ENCODE measurements at regions not wholly inside any gene's neighbourhood (a gene's known extent, or its start where the extent isn't known, plus 50 kb on each side); places are given as distances from the start of the nearest gene placed in this dataset.

DNA sequence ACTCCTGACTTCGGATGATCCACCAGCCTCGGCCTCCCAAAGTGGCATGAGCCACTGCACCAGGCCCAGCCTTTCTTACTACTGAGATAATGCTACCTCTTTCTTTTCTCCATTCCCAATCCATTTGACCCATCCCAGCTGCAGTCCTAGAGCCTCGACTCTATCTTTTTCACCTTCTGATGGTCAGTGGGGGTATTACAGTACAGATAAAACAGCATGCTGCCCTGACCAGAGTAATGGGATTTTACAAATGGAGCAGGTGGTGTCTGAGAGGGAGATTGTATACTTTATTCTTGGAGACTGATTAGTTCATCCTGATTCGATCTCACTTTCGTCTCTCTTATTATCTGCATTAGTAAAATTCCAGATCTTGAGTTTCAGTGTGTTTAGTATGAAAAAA is 238.6 kb upstream of the TNP1 start:
- Histone ChIP-seq H3K4me1 (ENCODE audit: control insufficient read depth in 2 of 2, insufficient read depth in 1 of 2, low read depth in 1 of 2, low read length in 2 of 2) (peaks cover 0 to 2% of the 10 kb centered on the region in 2 donors), H3K79me1 (ENCODE audit: low read depth, low read length) (no peaks in the 10 kb centered on the region), H3K14ac (ENCODE audit: low read length) (no peak overlapping the region), H4K91ac (ENCODE audit: low read depth, low read length, poor library complexity) (no peak overlapping the region), H2AFZ (ENCODE audit: low read length) (no peak overlapping the region), H3K27me3 (ENCODE audit: control insufficient read depth in 3 of 3, insufficient read depth in 3 of 3, low read depth in 1 of 3, low read length in 3 of 3) (no peaks in the 10 kb centered on the region), H3K18ac (ENCODE audit: low read length) (no peak overlapping the region), H3K36me3 (replicated peaks in 1 of 2; ENCODE audit: control insufficient read depth in 2 of 2, insufficient read depth in 2 of 2, low read length in 2 of 2) (no peaks in the 10 kb centered on the region), H2BK15ac (ENCODE audit: low read length) (no peak overlapping the region), H2BK5ac (ENCODE audit: low read length) (no peak overlapping the region), H2BK120ac (ENCODE audit: low read depth, low read length) (no peak overlapping the region), H3K27ac (replicated peaks; ENCODE audit: low read length) (no peak overlapping the region), H3K4me3 (ENCODE audit: low read length in 2 of 2) (no peak overlapping the region), H2AK5ac (ENCODE audit: low read depth, low read length) (no peak overlapping the region), H3K9ac (ENCODE audit: low read depth, low read length, poor library complexity) (no peak overlapping the region), H4K8ac (ENCODE audit: low read depth, low read length) (no peak overlapping the region), H3K9me3 (replicated peaks in 1 of 2; ENCODE audit: control insufficient read depth in 2 of 2, insufficient read depth in 1 of 2, low read depth in 1 of 2, low read length in 2 of 2) (peaks cover 0 to 2% of the 10 kb centered on the region in 2 donors), H2BK12ac (ENCODE audit: low read length) (no peak overlapping the region), H3K4ac (ENCODE audit: low read length) (no peak overlapping the region), H3K4me2 (ENCODE audit: insufficient read depth, low read length, poor library complexity, severe bottlenecking) (no peak overlapping the region), H3K23ac (ENCODE audit: low read depth, low read length, poor library complexity) (no peak overlapping the region)
- WGBS, 2 donors (ENCODE audit: extremely low coverage in 2 of 2, insufficient read length in 2 of 2, insufficient replicate concordance in 1 of 2), result no CpG with 5 or more reads among the region's 5 CpGs
- DNase-seq (ENCODE audit: low spot score), result no peak

- no peak overlapping the region for H2AFZ ChIP-seq (ENCODE audit: low read length)
- no peak overlapping the region for H3K4ac ChIP-seq (ENCODE audit: low read length)
- H3K36me3 ChIP-seq (replicated peaks in 1 of 2; ENCODE audit: control insufficient read depth in 2 of 2, insufficient read depth in 2 of 2, low read length in 2 of 2), result no peaks in the 10 kb centered on the region
- no peak overlapping the region for H3K4me3 ChIP-seq (ENCODE audit: low read length in 2 of 2)
- no peak overlapping the region for H2BK5ac ChIP-seq (ENCODE audit: low read length)
- H3K27ac ChIP-seq (replicated peaks; ENCODE audit: low read length), result no peak overlapping the region
- no peaks in the 10 kb centered on the region for H3K4me1 ChIP-seq (ENCODE audit: control insufficient read depth in 2 of 2, insufficient read depth in 1 of 2, low read depth in 1 of 2, low read length in 2 of 2)
- H2BK15ac ChIP-seq (ENCODE audit: low read length), result no peak overlapping the region
- H2BK120ac ChIP-seq (ENCODE audit: low read depth, low read length), result no peak overlapping the region
- H4K91ac ChIP-seq (ENCODE audit: low read depth, low read length, poor library complexity), result no peak overlapping the region
- no peak overlapping the region for H3K9ac ChIP-seq (ENCODE audit: low read depth, low read length, poor library complexity)
- H4K8ac ChIP-seq (ENCODE audit: low read depth, low read length), result no peak overlapping the region
- H3K9me3 ChIP-seq (replicated peaks in 1 of 2; ENCODE audit: control insufficient read depth in 2 of 2, insufficient read depth in 1 of 2, low read depth in 1 of 2, low read length in 2 of 2), result peaks cover 0 to 2% of the 10 kb centered on the region in 2 donors
- WGBS, 2 donors (ENCODE audit: extremely low coverage in 2 of 2, insufficient read length in 2 of 2, insufficient replicate concordance in 1 of 2), result no CpG with 5 or more reads among the region's 2 CpGs
- H2BK12ac ChIP-seq (ENCODE audit: low read length), result no peak overlapping the region
- no peak overlapping the region for H3K18ac ChIP-seq (ENCODE audit: low read length)
- DNase-seq (ENCODE audit: low spot score), result no peak
- H3K79me1 ChIP-seq (ENCODE audit: low read depth, low read length), result no peaks in the 10 kb centered on the region
- H3K14ac ChIP-seq (ENCODE audit: low read length), result no peak overlapping the region
- no peaks in the 10 kb centered on the region for H3K27me3 ChIP-seq (ENCODE audit: control insufficient read depth in 3 of 3, insufficient read depth in 3 of 3, low read depth in 1 of 3, low read length in 3 of 3)
- H3K23ac ChIP-seq (ENCODE audit: low read depth, low read length, poor library complexity), result no peak overlapping the region
- H2AK5ac ChIP-seq (ENCODE audit: low read depth, low read length), result no peak overlapping the region
- no peak overlapping the region for H3K4me2 ChIP-seq (ENCODE audit: insufficient read depth, low read length, poor library complexity, severe bottlenecking)
These were observed 237.5 kb upstream of the TNP1 start for GRCh38 chr2:217097346-217097745.

DNA sequence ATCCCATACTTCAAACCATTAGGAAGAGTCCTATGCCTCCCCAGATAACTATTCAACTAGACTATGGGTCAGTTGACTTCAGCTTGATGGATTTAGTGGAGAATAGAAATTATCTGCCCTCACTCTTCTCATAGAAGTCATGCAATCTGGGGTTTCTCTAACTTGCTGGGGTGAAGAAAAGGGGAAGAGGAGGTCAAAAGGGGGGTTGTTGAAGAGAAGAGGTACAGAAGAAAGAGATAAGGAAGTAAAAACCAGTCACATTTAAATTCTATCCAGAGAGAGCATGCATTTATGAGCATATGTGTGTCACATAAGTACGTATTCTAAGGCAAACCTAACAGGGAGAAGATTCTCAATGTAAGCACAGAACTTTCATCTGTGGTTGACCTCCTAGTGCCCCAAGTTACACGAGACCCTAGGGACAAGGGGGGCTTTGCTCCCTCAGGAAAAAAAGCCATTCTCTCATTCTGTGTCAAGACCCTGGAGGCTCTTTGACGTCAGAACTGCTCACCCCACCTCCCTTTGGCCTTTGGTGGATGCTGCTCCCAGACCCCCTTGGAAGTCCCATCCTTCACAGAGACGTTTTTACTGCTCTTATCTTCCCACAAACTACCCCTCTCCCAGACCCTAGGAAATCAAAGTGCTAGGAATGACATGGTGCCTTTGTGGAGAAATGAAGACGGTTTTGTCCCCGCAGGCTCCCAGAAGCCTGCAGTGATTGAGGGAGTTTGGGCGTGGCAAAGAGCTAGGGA is 236.8 kb upstream of the TNP1 start:
- Histone ChIP-seq H4K8ac (ENCODE audit: low read depth, low read length) (no peak overlapping the region), H3K4me2 (ENCODE audit: insufficient read depth, low read length, poor library complexity, severe bottlenecking) (no peak overlapping the region), H4K91ac (ENCODE audit: low read depth, low read length, poor library complexity) (no peak overlapping the region), H2BK12ac (ENCODE audit: low read length) (no peak overlapping the region), H2BK15ac (ENCODE audit: low read length) (no peak overlapping the region), H3K9me3 (replicated peaks in 1 of 2; ENCODE audit: control insufficient read depth in 2 of 2, insufficient read depth in 1 of 2, low read depth in 1 of 2, low read length in 2 of 2) (peaks cover 0 to 2% of the 10 kb centered on the region in 2 donors), H3K9ac (ENCODE audit: low read depth, low read length, poor library complexity) (no peak overlapping the region), H3K36me3 (replicated peaks in 1 of 2; ENCODE audit: control insufficient read depth in 2 of 2, insufficient read depth in 2 of 2, low read length in 2 of 2) (no peaks in the 10 kb centered on the region), H3K27me3 (ENCODE audit: control insufficient read depth in 3 of 3, insufficient read depth in 3 of 3, low read depth in 1 of 3, low read length in 3 of 3) (no peaks in the 10 kb centered on the region), H3K14ac (ENCODE audit: low read length) (no peak overlapping the region), H3K79me1 (ENCODE audit: low read depth, low read length) (no peaks in the 10 kb centered on the region), H3K23ac (ENCODE audit: low read depth, low read length, poor library complexity) (no peak overlapping the region), H3K4me3 (ENCODE audit: low read length in 2 of 2) (no peak overlapping the region), H3K4ac (ENCODE audit: low read length) (no peak overlapping the region), H3K27ac (replicated peaks; ENCODE audit: low read length) (no peak overlapping the region), H3K4me1 (ENCODE audit: control insufficient read depth in 2 of 2, insufficient read depth in 1 of 2, low read depth in 1 of 2, low read length in 2 of 2) (no peaks in the 10 kb centered on the region), H2AK5ac (ENCODE audit: low read depth, low read length) (no peak overlapping the region), H2AFZ (ENCODE audit: low read length) (no peak overlapping the region), H3K18ac (ENCODE audit: low read length) (no peak overlapping the region), H2BK120ac (ENCODE audit: low read depth, low read length) (no peak overlapping the region), H2BK5ac (ENCODE audit: low read length) (no peak overlapping the region)
- no CpG with 5 or more reads among the region's 7 CpGs for WGBS, 2 donors (ENCODE audit: extremely low coverage in 2 of 2, insufficient read length in 2 of 2, insufficient replicate concordance in 1 of 2)
- DNase-seq (ENCODE audit: low spot score), result no peak

DNA sequence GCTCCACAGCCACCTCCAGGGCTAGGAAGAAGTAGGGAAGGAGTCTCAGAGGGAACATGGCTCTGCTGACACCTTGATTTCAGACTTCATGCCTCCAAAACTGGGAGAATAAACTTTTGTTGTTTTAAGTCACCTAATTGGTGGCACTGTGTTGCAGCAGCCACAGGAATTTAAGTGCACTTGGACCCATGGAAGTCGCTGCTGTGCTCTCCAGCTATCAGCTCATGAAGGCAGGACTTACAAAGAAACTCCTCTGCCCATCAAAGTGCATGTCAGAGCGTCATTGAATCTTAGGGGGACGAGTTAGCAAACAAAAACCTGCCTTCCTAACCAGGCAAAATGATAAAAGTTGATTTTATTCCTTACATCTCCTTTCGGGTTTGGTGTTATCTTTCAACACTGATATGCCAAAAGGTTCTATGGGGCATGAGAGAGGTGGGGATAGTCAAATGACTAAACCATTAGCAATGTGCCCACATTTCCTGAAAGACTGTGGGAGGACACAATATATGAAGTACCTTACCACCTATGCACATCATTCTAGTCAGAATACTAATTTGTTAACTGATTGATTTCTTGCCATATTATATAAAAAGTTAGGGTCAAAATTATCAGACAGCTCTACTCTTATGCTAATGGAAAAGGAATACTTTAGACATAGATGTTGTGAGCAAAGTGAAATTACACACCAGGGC is 235.8 kb upstream of the TNP1 start:
- H3K14ac ChIP-seq (ENCODE audit: low read length), result no peak overlapping the region
- no peaks in the 10 kb centered on the region for H3K79me1 ChIP-seq (ENCODE audit: low read depth, low read length)
- no peak overlapping the region for H2BK15ac ChIP-seq (ENCODE audit: low read length)
- no peak overlapping the region for H3K18ac ChIP-seq (ENCODE audit: low read length)
- no peaks in the 10 kb centered on the region for H3K4me1 ChIP-seq (ENCODE audit: control insufficient read depth in 2 of 2, insufficient read depth in 1 of 2, low read depth in 1 of 2, low read length in 2 of 2)
- no peak for DNase-seq (ENCODE audit: low spot score)
- H3K4ac ChIP-seq (ENCODE audit: low read length), result no peak overlapping the region
- no peak overlapping the region for H2BK120ac ChIP-seq (ENCODE audit: low read depth, low read length)
- H3K23ac ChIP-seq (ENCODE audit: low read depth, low read length, poor library complexity), result no peak overlapping the region
- H4K91ac ChIP-seq (ENCODE audit: low read depth, low read length, poor library complexity), result no peak overlapping the region
- no peak overlapping the region for H3K27ac ChIP-seq (replicated peaks; ENCODE audit: low read length)
- H3K9ac ChIP-seq (ENCODE audit: low read depth, low read length, poor library complexity), result no peak overlapping the region
- H3K4me3 ChIP-seq (ENCODE audit: low read length in 2 of 2), result no peak overlapping the region
- no peaks in the 10 kb centered on the region for H3K27me3 ChIP-seq (ENCODE audit: control insufficient read depth in 3 of 3, insufficient read depth in 3 of 3, low read depth in 1 of 3, low read length in 3 of 3)
- WGBS, 2 donors (ENCODE audit: extremely low coverage in 2 of 2, insufficient read length in 2 of 2, insufficient replicate concordance in 1 of 2), result no CpG with 5 or more reads among the region's 4 CpGs
- H3K36me3 ChIP-seq (replicated peaks in 1 of 2; ENCODE audit: control insufficient read depth in 2 of 2, insufficient read depth in 2 of 2, low read length in 2 of 2), result no peaks in the 10 kb centered on the region
- H4K8ac ChIP-seq (ENCODE audit: low read depth, low read length), result no peak overlapping the region
- H2BK12ac ChIP-seq (ENCODE audit: low read length), result no peak overlapping the region
- H2BK5ac ChIP-seq (ENCODE audit: low read length), result no peak overlapping the region
- H2AFZ ChIP-seq (ENCODE audit: low read length), result no peak overlapping the region
- no peak overlapping the region for H2AK5ac ChIP-seq (ENCODE audit: low read depth, low read length)
- no peak overlapping the region for H3K4me2 ChIP-seq (ENCODE audit: insufficient read depth, low read length, poor library complexity, severe bottlenecking)
- peaks cover 0 to 2% of the 10 kb centered on the region in 2 donors for H3K9me3 ChIP-seq (replicated peaks in 1 of 2; ENCODE audit: control insufficient read depth in 2 of 2, insufficient read depth in 1 of 2, low read depth in 1 of 2, low read length in 2 of 2)

All from neuronal stem cell (in vitro differentiated cells).